Bone marrow (tissue), 2 donors: ENCODE measurements at regions not wholly inside any gene's neighbourhood (a gene's known extent, or its start where the extent isn't known, plus 50 kb on each side); places are given as distances from the start of the nearest gene placed in this dataset.

Source experiments
- DNase-seq, 2 donors: peaks; one replicate each; lab custom pipeline; 2025; lab: John Stamatoyannopoulos, UW

DNA sequence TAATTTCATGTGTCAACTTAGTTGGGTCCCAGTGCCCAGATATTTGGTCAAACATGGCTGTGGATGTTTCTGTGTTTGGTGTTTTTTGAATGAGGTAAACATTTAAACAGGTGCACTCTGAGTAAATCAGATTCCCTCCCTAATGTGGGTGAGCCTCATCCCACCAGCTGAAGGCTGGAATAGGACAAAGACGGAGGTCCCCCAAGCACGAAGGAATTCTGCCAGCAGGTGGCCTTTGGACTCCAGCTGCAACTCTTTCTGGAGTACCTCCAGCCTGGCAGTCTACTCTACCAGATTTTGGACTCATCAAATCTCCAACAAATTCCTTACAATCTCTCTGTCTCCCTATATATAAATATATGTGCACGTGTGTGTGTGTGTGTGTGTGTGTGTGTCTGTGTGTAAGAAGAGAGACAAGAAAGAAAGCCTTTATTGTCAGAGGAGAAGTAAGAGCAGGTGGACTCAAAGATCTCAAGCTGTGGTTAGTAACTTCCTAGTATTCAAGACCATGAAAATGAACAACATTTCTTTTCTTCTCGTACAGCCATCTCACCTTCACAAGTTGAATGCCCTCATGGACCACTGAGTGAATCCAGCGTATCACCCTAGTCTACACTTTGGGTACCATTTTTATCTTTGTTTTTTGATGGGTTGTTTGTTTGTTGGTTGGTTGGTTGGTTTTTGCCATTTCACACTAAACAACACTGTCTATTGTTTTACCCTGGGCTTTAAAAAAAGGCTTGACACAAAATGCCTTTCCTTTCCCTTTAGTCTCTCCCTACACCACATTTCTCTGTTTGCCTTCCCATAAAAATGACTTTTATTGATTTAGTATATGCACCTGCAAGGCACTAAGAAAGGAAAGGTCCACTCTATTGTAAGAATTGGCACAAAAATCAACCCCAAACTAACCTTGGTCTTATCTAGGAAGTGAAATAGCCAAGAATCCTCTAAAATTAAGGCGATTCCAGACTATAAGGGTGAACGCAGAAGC, 118.7 kb downstream of the TENT4A start:
- DNase-seq: peak in 1 of 2 donors; percentile 22

- peak in 1 of 2 donors; percentile 77 for DNase-seq
Measured at GRCh38 chr5:6832994-6833393, 119.8 kb downstream of the TENT4A start.

GRCh38 chr5:6833406-6833805, 120.2 kb downstream of the TENT4A start:
- no peak for DNase-seq

- no peak for DNase-seq
Measured at GRCh38 chr5:6837095-6837494, 123.9 kb downstream of the TENT4A start.

GRCh38 chr5:6837519-6838110, 124.4 kb downstream of the TENT4A start:
- no peak for DNase-seq

DNA sequence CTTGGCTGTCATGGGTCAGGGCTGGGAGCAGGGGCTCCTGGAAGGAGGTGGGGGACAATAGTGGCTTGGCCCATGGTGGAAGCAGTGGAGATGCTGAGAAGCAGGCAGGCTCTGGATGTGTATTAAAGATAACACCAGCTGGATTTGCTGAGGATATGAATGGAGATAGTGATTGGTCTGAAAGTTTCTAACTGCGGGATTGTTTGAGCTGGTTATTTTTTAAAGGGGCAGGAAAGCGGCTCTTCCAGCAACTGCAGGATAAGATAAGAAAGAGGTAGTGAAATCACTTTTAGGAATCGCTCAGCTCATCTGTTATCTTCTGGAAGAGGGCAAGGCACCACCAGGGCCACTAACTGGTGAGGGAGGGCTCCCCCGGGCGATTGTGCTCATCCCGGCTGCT, 125.5 kb downstream of the TENT4A start:
- DNase-seq: no peak

DNA sequence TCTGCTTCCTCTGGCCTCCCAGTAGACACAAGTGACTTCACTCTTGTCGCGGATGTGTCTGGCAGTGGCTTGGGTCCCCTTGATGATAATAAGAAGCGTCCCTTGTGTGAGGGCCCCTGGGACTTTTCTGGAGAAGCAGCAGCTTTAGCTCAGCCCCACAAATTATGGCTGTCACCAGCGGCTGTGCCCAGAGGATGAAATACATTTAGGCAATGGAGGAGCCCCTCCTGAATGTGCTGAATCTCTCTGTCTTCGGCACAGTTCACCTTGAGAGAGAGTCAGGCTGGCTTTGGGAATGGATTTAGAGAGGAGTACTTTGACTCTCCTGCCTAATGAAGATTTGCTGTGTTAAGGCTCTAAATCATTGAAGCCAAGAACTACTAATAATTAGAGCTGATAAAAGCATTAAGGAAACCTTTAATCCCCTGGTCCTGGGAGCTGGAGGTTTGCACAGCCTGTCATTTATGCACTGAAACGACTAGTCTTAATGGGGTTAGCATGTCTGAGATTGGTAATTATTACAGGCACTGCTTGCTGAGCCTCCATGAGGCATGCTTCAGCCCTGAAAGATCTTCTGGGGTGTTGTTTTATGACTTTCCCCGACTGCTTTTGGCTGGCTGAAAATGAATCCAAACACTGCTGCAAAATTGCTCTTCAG, 127.0 kb downstream of the TENT4A start:
- no peak for DNase-seq

DNA sequence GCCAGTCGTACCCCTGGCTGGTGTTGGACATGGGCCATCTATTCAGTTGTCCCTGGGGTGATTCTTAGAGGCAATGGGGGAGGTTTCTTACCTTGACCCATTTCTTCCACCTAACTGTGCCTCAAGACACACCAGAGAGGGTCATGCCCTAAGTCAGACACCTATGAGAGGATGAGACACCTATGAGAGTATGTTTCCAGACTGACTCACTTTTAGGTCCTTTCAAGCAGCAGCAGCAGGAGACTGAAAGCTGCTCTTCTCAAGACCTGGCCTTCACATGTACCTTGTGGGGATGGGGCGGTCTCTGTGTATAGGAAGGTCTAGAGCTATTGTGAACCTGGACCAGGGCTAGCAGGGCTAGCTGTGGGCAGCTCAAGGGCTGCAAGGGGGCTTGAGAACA, 130.1 kb downstream of the TENT4A start:
- no peak for DNase-seq

- DNase-seq: no peak
Measured at GRCh38 chr5:6843821-6844220, 130.6 kb downstream of the TENT4A start.

DNA sequence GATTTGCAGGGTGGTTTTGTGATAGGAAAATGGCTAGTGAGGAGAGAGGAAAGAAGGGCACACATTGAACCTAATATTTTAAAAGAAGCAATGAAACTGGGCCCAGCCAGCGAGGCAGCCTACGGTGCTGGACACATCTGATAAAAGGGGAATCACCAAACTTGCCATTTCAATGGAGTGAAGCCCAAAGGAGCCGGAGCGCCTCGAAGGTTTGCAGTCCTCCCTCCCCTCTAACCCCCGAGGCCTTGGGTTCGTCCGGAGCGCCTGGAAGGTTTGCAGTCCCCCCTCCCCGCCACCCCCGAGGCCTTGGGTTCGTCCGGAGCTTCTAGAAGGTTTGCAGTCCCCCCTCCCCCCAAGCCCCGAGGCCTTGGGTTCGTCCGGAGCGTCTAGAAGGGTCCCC, 132.6 kb downstream of the TENT4A start:
- DNase-seq: no peak

DNA sequence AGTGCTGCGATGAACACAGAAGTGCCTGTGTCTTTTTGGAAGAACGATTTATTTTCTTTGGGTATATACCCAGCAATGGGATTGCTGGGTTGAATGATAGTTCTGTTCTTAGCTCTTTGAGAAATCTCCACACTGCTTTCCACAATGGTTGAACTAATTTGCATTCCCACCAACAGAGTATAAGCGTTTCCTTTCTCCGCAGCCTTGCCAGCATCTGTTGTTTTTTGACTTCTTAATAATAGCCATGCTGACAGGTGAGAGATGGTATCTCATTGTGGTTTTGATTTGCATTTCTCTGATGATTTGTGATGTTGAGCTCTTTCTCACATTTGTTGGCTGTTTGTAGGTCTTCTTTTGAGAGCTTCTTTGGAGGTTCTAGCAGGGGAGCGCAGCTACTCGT, 134.6 kb downstream of the TENT4A start:
- DNase-seq: no peak

DNA sequence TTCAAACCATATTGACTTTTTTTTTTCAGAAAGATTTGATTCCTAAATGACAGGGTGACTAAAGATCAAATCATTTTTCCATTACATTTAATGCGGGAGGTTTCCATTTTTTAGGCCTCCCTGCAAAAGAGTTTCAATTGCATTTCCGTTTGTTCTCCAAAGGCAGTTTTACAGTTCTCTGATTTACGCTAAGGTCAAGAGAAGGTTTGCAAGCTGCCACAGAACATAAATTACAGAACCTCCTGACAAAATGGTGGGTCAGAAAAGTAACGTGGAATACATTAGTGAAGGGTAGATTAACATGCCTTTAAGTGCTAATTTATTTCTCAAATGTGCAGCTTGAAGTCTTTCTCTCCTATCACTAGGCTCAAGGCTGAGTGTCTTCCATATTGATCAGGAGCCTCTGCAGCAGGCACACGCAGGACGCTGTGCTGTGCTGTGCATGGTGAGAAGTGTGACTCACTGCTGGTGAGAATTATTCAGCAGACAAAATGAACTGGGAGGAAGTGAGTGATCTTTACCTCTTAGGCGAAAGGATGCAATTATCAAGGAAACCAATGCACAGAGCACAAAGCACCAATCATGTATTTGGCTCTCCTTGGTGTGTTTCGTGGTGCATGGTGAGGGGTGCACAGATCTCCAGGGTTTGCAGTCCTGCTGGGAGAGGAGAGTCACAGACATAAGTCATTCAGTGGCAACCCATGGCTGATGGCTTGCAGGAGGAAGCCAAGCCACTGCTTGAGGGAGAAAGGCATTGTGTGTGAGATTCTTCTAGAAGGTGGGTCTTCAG, 136.3 kb downstream of the TENT4A start:
- DNase-seq: no peak

GRCh38 chr5:6850106-6850432, 136.8 kb downstream of the TENT4A start:
- no peak for DNase-seq

DNA sequence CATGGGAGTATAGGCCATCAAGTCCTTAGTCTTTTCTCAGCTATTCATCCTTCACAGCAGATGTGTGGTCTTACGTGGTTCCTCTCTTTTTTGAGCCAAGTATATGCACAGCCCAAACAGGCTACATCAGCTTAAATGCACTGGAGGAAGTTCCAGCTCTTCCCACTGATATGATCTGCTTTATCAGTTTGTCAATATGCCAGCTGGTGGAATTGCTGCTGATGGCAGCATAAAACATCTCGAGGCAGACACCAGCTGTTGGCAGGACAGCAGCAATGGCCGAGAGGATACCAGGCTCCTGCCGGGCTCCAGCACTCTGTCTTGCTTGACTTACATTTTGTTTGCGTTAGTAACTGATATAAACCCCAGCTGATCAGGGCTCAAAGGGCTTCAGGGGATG, 143.4 kb downstream of the TENT4A start:
- no peak for DNase-seq

DNA sequence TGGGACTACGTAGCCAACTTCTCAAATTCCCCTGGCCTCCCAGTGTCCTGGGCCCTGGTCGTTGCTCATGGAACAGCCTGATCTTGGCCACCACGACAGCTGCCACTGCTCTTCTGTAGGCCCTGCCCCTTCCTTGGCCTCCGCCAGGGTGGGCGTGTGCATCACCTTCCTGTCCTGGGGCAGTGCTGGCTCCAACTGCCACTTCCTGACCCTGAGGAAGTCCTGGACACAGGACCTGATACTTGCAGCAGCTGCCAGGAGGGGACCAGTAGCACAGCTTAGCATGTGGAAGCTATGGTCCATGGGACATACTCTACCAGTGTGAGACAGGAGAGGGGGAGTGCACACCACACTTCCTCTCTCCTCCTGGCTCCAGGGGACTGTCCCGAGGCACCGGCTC, 145.2 kb downstream of the TENT4A start:
- DNase-seq: no peak

DNA sequence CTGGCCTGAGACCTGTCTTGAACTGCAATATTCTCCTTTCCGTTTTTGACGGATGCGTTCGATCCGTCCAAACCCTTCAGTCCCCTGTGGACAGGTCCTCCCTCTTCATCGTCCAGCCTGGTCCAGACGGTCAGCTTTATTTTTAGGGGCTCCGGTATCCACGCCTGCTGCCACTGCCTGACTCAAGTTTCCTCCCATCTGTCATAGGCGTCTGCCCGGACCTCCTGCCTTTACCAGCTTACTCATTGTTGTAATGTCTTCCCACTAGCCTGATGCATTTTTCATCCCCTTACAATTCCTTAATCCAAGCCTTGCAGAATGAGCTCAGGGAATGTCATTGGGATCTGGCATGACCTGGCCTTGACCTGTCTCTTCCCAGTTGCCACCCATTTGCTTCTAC, 145.8 kb downstream of the TENT4A start:
- DNase-seq: no peak

GRCh38 chr5:6859951-6860638, 146.9 kb downstream of the TENT4A start:
- no peak for DNase-seq

DNA sequence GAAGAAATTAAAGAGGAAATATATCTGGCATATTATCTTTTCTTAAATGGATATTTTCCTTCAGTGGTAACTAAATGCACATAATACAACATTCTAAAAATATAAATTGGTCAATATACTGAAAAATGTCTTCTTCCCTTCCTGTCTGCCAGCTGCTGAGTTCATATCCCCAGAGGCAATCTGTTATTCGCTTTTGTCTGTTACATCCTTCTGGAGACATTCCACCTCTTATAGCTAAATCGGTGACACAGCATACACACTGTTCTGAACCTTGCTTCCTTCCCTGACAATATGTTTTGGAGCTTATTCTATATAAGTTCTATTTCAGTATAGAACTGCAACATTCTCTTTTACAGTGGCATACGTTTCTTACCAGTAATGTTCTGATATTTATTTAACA, 147.8 kb downstream of the TENT4A start:
- no peak for DNase-seq

GRCh38 chr5:6861667-6862066, 148.4 kb downstream of the TENT4A start:
- no peak for DNase-seq

DNA sequence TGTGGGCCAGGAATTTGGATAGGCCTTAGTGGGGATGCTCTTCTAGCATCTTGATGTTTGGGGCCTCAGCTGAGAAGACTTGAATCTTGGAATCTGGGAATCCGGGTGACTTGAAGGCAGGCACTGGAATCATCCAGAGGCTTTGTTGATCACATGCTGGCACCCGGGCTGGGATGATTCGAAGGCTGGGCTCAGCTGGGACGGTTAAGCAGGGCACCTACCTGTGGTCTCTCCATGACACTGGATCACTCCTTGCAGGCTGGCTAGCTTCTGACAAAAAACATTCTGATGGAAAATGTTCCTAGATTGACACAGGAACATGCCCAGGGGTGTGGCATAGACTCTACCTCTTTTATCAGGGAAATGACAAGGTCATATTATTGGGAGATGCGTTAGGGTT, 149.1 kb downstream of the TENT4A start:
- no peak for DNase-seq

DNA sequence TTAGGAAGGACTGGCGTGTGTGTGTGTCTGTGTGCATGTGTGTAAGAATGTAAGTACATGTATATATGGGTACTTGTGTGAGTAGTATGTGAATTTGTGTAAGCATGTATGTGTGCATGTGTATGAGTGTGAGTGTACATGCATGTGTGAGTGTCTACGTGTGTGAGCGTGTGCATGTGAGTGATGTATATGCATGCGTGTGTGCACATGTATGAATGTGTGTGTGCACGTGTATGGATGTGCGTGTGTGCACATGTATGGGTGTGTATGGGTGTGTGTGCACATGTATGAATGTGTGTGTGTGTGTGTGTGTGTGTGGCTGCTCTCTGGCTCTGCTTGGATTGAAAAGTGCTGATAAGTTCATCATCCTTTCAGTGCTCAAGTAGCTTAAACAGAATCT, 154.5 kb downstream of the TENT4A start:
- no peak for DNase-seq

DNA sequence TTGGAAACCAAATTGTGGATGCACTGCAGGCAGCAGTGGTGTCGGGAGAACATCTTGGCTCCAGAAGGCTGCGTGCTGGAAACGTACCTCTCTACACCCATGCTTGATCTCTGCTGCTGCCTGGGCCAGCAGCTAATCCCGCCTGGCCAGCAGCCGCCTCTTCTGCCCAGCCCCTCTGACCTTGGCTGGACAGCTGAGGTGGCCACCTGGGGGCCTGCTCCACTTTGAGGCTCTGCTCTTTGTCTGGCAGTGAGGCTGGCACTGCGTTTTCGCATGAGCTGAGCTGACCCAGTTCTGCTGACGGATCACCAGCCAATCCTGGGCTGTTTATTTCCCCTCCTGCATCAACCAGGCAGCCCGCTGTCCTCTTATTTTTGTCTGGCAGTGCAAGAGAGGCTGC, 154.9 kb downstream of the TENT4A start:
- DNase-seq: no peak
